Liver (tissue), 3 donors: ENCODE measurements at regions not wholly inside any gene's neighbourhood (a gene's known extent, or its start where the extent isn't known, plus 50 kb on each side); places are given as distances from the start of the nearest gene placed in this dataset.

Source experiments
- ATF3 ChIP-seq: IDR thresholded peaks from 2 replicates; pipeline ENCODE4 v1.6.1; 2016; ENCODE audit warnings: antibody characterized with exemption
- CTCF ChIP-seq: fragments of 150-350 bp; IDR thresholded peaks from 2 replicates; pipeline ENCODE4 v1.5.1; 2017; ENCODE audit warnings: improper control_type of control experiment, low read depth, low read length; ENCODE audit not compliant: missing input control
- FOXA1 ChIP-seq: IDR thresholded peaks from 2 replicates; pipeline ENCODE4 v1.6.1; 2016; ENCODE audit warnings: antibody characterized with exemption
- JUND ChIP-seq, 2 donors: IDR thresholded peaks; 2 replicates each; pipeline ENCODE4 v1.6.1; 2016; ENCODE audit warnings: antibody characterized with exemption in 2 of 2
- MAX ChIP-seq: IDR thresholded peaks from 2 replicates; pipeline ENCODE4 v1.6.1; 2016; ENCODE audit warnings: antibody characterized with exemption
- RAD21 ChIP-seq, 2 donors: IDR thresholded peaks; 2 replicates each; pipeline ENCODE4 v1.6.1; 2016; ENCODE audit warnings: antibody characterized with exemption in 2 of 2, mild to moderate bottlenecking in 2 of 2
- RXRA ChIP-seq, 2 donors: IDR thresholded peaks; 2 replicates each; pipeline ENCODE4 v1.6.1; 2017 to 2018; ENCODE audit warnings: antibody characterized with exemption in 2 of 2, mild to moderate bottlenecking in 1 of 2
- SP1 ChIP-seq: IDR thresholded peaks from 2 replicates; pipeline ENCODE4 v1.6.1; 2018; ENCODE audit warnings: antibody characterized with exemption, mild to moderate bottlenecking
- donor health status: healthy.
- donor health status: healthy.

- TF ChIP-seq CTCF = no peak
- no peak for TF ChIP-seq FOXA1
- no peak for TF ChIP-seq JUND (IDR thresholded peaks at IDR 0.05)
- no peak for TF ChIP-seq ATF3
- no peak for TF ChIP-seq RAD21 (IDR thresholded peaks at IDR 0.05)
- TF ChIP-seq MAX = no peak
- TF ChIP-seq RXRA (IDR thresholded peaks at IDR 0.05) = no peak
- no peak for TF ChIP-seq SP1
These were observed 189.9 kb downstream of the WNT5A start for GRCh38 chr3:55297245-55297644.
